Activated CD4-positive, alpha-beta T cell treated with anti-CD3 and anti-CD28 coated beads for 48 hours (primary cell): ENCODE measurements at regions not wholly inside any gene's neighbourhood (a gene's known extent, or its start where the extent isn't known, plus 50 kb on each side); places are given as distances from the start of the nearest gene placed in this dataset.
"Not testable (repeated sequence)": the region's sequence is repeated elsewhere in the genome, so short reads cannot be mapped to it uniquely, and the experiment has no call there.

Experiments used
- DNase-seq: peaks from one replicate; pipeline ENCODE4 v3.0.0-alpha.2; 2020

DNA sequence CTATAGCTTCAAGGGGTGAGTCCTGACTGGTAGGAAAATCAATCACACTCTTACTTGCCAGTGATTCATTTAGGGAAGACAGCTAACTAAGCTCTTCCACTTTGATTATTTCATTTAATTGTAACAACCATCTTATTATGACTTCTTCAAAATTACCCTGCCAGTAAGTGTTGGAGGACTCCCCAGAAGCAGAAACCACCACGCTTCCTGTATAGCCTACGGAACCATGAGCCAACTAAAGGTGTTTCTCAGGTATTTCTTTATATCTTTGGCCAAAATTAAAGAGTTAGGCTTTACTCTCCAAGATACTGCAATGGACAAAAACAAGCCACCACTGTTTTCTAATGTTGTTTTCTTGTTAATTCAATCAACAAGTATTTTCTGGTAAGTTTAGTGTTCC, 61.0 kb downstream of the FOXD4L5 start:
- DNase-seq, result peak; percentile 57

DNA sequence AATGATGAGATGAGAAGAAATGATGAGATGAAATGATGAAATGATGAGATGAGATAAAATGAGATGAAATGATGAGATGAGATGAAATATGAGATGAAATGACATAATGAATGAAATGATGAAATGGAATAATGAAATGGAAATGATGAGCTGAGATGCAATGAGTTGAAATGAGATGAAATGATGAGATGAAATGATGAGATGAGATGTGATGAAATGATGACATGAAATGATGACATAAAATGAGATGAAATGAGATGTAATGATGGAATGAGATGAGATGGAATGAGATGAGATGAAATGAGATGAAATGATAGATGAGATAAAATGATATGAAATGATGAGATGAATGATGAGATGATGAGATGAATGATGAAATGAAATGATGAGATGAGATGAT, 76.2 kb downstream of the FOXD4L5 start:
- not testable (repeated sequence) for DNase-seq

GRCh38 chr9:65207273-65207672, 77.7 kb downstream of the FOXD4L5 start:
- DNase-seq, result not testable (repeated sequence)

DNA sequence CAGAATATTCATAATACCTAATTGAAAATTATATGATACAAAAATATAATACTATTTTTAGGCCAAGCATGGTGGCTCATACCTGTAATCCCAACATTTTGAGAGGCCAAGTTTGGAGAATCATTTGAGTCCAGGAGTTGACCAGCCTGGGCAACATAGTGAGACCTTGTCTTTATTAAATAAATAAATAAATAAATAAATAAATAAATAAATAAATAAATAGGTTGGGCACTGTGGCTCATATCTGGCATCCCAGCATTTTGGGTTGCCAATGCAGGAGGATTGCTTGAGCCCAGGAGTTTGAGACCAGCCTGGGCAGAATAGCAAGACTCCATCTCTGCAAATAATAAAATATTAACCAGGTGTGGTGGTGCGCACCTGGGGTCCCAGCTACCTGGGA, 79.2 kb downstream of the FOXD4L5 start:
- not testable (repeated sequence) for DNase-seq

- not testable (repeated sequence) for DNase-seq
Measured at GRCh38 chr9:65195781-65196180, 89.2 kb downstream of the FOXD4L5 start.

- DNase-seq, result peak; percentile 1
Measured at GRCh38 chr9:65155937-65156336, 129.1 kb downstream of the FOXD4L5 start.
